IPS-NIHi11 (cell line): ENCODE measurements at regions not wholly inside any gene's neighbourhood (a gene's known extent, or its start where the extent isn't known, plus 50 kb on each side); places are given as distances from the start of the nearest gene placed in this dataset.

ENCODE experiments used
- DNase-seq: peaks from one replicate; pipeline ENCODE4 v3.0.0; 2012; ENCODE audit warnings: mixed read lengths, low spot score

DNA sequence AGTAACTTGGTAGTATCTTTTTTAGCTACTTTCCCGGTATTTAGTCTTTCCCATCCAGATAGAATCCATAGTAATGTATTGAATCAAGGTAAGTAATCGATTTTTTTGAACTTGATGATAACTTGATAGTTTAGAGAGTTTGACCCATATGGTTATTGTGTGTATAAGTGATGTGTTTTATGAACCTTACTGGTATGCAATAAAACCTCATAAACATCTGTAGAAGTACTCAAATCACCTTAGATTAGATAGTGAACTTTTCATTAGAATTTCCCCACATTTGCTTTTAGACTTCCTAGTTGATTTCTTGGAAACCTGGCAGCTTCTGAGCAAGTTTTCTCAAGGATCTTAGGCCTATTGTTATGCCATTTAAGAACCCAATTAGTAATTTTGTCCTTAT, 80.8 kb upstream of the PDE5A start:
- no peak for DNase-seq

- DNase-seq, result no peak
Observed at GRCh38 chr4:119707336-119707735, 78.7 kb upstream of the PDE5A start.

- no peak for DNase-seq
Observed at GRCh38 chr4:119706804-119707203, 78.2 kb upstream of the PDE5A start.

- no peak for DNase-seq
Observed at GRCh38 chr4:119697887-119698393, 69.3 kb upstream of the PDE5A start.

DNA sequence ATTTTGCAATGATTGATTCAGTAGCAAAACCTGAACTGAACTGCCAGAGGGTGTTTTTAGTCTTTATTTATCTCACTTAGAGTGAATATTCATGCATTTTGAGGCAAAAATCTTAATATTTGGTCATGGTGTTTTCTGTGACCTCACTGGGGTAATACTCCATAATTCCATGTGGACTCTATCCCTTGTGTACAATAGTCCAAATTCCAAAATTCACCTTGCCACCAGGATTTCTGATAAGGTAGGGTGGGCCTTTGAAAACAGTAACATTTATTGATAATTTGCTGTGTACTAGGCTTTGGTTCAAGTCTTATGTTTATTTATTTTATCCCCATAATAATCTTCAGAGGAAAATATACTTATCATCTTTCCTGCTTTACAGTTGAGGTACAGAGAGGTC, 68.4 kb upstream of the PDE5A start:
- DNase-seq, result no peak

DNA sequence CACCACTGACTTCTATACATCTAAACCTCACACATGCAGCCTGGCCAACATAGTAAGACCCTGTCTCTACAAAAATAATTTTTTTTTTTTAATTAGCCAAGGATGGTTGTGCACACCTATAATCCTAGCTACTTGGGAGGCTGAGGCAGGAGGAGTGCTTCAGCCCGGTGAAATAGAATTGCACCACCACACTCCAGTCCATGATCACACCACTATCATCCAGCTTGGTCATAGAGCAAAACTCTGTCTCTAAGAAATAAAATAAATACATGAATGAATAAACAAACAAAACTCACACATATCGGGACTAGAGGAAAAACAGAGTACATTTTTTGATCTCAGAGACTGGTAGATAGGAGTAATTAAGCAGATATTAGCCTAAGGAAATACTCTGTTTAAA, 66.6 kb upstream of the PDE5A start:
- DNase-seq, result no peak

- DNase-seq, result no peak
Observed at GRCh38 chr4:119693126-119693525, 64.5 kb upstream of the PDE5A start.

GRCh38 chr4:119692001-119692400, 63.4 kb upstream of the PDE5A start:
- no peak for DNase-seq

GRCh38 chr4:119690871-119691270, 62.3 kb upstream of the PDE5A start:
- DNase-seq, result no peak

DNA sequence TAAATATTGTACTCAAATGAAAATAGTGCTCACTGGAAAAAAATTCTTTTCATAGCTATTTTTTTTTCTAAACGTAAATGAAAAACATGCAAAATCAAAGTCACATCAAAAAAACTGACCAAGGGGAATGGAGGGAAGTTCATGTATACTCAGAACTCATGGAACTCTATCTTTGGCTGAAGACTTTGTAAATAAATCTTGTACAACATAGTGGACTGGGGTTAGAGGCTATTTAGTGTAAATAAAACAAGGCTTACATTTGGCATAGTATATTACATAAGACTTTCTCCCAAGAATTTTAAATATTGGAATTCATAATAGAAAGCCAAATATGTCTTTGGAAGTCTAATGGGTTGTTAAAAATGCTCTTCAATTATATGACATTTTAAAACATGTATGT, 59.8 kb upstream of the PDE5A start:
- DNase-seq, result no peak

GRCh38 chr4:119684463-119684862, 55.9 kb upstream of the PDE5A start:
- no peak for DNase-seq

- DNase-seq, result no peak
Observed at GRCh38 chr4:119683518-119683917, 54.9 kb upstream of the PDE5A start.

GRCh38 chr4:119682099-119682498, 53.5 kb upstream of the PDE5A start:
- DNase-seq, result no peak

DNA sequence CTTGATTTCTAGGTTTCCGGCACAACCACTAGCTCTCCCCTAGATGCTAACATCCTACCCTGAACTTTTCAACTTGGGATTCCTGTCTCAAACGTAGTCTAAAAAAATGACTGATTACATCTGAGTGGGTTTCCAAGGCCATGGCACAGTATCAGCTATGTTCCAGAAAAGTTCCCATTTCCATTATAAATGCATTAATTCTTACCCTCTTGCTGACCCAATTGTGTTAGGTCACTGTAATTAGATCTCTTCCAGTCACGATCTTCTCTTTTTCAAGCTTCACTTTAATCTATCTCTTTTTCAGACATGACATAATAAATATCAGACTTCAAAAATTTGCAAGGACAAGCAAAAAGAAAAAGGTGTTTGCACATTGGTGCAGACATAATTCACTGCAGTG, 50.6 kb upstream of the PDE5A start:
- no peak for DNase-seq

DNA sequence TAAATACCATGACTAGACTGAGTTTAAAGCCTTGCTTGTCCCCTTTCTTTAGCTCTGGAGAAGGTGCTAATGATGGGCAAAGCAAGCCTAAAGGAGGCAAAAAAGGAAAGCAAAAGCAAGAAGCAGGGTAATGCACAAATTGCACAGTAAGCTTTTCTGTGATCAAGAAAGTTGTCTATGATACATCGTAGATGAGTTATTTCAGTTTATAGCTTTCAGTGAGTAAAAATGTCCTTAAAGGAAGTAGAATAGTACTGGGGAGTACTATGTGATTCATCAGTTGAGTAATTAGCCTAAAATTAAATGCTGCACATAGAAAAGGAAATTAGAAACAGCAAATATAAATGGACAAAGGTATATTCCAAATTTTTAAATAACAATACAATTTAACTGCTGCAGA, 50.2 kb upstream of the PDE5A start:
- no peak for DNase-seq
